GM19397 (cell line): ENCODE measurements at regions not wholly inside any gene's neighbourhood (a gene's known extent, or its start where the extent isn't known, plus 50 kb on each side); places are given as distances from the start of the nearest gene placed in this dataset.

Experiments used
- ATAC-seq: cut with Tn5 transposase; IDR thresholded peaks from one replicate; pipeline ENCODE4 v1.9.1; 2021; ENCODE audit warnings: mild to moderate bottlenecking, moderate library complexity; ENCODE audit not compliant: unreplicated experiment

GRCh38 chr17:77358801-77359200 lies 218.0 kb downstream of the SEC14L1 start:
- ATAC-seq, result no peak

GRCh38 chr17:77359236-77359635 lies 218.5 kb downstream of the SEC14L1 start:
- ATAC-seq, result no peak

GRCh38 chr17:77361986-77362620 lies 221.3 kb downstream of the SEC14L1 start:
- ATAC-seq, result no peak

DNA sequence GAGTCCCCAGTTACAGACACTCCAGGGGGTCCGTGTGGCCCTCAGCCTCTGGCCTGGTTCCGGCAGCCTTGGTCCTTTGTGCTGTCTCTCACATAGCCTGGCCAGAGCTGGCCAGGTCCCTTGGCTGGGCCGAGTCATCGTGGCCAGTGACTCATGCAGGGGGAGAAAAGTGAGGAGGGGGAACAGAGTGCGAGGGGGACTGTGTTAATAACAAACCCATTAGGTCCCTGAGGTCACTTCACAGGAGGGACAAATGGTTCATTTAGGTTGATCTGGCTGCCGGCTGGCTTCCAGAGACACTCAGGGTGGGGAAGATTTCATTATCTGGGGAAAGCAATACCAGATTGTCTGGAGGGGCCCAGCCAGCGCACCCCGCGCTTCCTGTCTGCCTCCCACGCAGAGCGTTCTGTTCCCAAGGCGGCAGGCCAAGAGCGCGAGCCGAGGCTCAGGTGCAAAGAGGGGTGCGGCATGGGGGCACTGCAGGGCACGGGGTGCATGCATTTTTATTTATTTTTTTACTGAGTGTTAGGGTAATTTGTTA lies 223.1 kb downstream of the SEC14L1 start:
- ATAC-seq, result no peak

DNA sequence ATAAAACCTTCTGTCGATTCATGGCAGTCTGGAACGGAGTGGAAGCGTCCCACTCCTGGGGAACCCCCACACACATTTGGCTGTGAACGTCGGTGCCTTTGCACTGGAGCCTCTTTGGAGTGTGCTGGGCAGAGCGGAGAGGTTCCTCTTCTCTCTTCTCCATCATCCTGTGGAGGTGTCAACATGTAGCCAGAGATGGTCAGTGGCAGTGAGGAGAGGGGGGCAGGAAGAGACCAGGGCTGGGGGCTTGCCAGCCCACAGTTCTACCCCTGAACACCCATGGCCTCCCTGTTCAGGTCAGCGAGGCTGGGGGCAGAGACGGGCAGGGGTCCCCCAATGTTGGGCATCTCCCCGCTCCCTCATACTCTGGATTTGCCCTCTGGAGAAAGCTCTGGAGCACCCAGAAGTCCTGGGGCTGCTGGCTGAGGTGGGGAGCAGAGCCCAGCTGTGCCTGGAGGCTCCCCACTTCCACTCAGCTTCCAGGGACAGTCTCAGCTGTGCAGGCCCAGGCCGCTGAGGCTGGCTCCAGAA lies 223.7 kb downstream of the SEC14L1 start:
- ATAC-seq, result no peak

DNA sequence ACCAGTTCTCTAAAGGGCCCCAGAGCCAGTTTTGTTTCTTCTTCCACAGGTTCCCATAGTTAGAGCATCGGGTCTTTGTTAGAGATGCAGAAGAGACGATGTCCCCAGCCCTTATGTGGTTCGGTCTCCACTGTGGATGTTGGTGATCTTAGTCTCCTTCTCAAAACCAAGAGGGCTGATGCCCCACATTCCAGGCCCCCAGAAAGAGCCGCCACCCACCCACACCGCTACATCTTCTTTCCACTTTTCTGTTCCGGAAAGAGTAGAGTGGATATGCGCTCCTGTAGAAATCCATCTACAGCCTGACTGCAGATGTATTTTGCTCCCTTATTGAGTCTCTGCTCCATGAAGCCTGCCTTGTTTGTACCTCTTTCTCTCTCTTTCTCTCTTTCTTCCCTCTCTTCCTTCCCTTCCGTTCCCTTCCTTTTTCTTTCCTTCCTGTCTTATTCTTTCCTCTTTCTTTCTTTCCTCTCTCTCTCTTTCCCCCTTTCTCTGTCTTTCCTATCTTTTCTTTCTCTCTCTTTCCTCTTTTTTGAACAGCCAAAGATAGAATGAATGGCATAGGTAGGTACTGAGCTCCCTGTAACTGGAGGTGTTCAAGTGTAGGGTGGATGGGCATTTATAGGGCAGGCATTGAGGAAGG lies 224.3 kb downstream of the SEC14L1 start:
- no peak for ATAC-seq

GRCh38 chr17:77365584-77366186 lies 224.9 kb downstream of the SEC14L1 start:
- no peak for ATAC-seq

DNA sequence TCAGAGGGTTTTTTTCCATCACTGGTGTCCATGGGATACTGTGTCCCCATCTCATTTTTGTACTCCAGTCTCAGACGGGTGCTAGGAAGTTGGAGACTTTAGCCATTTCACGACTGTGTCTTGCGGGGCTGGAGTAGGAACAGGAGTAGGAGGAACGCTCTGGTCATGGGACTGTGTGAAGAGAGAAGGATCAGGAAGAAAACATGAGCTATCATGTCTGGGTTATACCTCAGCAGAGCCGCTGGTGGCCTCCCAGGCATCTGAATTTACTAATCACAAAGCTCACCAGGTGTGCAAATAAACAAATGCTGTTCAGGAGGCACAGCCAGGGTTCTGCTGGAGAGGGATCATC lies 225.4 kb downstream of the SEC14L1 start:
- ATAC-seq, result no peak

DNA sequence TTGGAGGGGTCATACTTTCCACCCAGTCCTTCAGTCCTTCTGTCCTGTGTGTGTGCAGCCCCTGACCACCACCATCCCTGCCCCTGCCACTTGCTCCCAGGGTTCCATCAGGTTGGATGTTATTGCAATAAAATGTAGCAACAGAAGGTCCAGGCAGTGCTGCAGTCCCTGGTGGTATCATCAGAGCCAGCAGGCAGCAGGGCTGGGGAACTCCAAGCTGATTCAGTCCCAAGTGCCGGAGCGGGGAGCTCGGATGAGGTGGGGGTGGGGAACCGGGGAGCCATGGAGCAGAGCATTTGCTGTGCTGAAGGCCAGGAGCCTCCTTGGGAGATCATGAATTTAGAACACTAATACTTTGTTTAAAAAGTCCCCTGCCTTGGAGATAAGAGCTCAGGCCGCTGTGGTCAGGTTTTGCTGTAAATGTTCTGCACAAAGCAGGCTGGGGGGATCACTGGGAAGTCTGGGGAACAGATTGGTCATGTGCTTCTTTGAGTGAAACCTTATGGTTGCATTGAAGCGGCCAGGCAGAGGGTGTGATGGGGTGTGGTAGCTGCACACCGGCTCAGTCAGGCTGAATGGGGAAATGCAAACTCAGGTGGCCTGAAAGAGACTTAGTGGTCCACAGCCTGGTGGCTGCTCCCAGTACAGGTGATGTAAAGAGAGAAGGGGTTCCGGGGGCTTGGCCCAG lies 225.9 kb downstream of the SEC14L1 start:
- no peak for ATAC-seq

DNA sequence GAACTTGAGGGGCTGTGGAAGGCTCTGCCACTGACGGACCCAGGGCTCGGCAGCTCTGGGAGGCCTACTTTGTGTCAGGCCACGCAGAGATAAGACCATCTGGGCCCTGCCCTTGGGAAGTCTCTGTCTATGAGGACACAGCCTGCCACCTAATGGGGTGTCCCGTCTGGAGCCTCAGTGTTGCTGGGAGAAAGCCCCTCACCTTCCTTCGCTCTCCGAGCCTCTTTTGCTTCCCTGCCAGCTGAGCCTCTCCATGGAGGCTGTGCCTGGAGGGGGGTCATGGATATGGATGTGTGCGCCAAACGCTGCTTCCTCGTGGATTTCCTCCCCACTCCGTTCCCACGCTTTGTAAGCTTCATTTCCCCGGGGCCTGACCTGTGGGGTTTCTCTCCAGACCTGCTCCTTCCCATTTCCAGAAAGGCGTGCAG lies 228.8 kb downstream of the SEC14L1 start:
- no peak for ATAC-seq

DNA sequence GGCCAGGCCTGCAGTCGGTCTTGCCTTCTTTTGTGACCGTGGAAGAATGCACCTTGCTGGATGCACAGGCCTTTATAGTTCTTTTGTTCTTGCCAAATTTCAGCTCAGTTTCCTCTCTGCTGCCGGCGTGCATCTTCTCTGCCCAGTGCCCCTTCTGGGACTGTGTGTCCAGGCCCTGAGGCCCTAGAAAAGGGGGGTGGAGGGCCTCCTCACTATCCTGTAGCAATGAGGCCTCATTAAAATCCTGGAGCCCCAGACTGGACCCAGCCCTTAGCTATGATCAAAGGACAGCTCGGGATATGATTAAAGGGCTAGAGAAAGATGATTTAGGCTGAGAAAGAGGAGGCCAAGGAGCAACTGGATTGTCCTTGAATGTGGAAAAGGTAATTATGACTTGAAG lies 229.8 kb downstream of the SEC14L1 start:
- ATAC-seq, result no peak

GRCh38 chr17:77371117-77371887 lies 230.5 kb downstream of the SEC14L1 start:
- no peak for ATAC-seq

DNA sequence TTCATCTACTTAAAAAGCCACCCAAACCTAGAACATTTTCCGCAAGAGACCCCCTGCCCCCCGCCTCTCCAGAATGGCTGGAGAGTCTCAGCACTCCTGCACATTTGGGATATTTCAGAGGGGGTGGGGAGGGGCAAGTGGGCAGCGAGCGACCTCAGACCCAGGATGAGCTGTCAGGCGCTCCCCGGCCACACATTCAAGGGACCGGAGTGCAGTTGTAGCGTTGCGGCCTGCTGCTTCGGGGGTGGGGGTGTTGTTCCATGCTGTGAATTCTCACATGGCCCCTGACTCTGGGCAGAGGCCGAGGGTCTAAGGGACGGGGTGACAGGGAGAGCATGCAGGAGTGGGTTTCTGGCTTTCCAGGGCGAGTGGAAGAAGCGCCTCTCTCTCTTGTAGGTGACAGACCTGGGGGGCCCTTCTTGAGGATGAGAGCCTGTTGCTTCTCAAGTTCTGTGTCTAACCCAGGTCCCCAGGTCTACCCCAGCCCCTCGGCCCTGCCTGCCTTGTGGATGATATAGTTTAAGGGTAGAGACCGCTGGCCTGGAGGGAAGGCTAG lies 231.2 kb downstream of the SEC14L1 start:
- no peak for ATAC-seq

DNA sequence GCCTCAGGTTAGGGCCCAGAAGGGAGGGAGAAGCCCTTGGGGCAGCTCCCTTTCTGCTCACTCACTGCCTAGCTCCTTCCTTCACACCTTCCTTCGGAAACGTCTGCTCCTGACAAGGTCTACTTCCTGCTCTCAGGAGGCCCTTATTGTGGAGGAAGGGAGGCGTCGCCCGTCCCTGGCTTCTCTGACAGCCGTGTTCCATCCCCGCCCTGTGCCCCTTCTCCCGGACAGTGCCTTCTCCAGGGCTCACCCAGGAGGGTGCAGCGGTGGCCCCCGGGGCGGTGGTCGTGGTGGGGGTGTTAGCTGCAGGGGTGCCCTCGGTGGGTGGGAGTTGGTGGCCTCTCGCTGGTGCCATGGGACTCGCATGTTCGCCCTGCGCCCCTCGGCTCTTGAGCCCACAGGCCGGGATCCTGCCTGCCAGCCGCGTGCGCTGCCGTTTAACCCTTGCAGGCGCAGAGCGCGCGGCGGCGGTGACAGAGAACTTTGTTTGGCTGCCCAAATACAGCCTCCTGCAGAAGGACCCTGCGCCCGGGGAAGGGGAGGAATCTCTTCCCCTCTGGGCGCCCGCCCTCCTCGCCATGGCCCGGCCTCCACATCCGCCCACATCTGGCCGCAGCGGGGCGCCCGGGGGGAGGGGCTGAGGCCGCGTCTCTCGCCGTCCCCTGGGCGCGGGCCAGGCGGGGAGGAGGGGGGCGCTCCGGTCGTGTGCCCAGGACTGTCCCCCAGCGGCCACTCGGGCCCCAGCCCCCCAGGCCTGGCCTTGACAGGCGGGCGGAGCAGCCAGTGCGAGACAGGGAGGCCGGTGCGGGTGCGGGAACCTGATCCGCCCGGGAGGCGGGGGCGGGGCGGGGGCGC lies 231.9 kb downstream of the SEC14L1 start:
- peak; percentile 59 for ATAC-seq

DNA sequence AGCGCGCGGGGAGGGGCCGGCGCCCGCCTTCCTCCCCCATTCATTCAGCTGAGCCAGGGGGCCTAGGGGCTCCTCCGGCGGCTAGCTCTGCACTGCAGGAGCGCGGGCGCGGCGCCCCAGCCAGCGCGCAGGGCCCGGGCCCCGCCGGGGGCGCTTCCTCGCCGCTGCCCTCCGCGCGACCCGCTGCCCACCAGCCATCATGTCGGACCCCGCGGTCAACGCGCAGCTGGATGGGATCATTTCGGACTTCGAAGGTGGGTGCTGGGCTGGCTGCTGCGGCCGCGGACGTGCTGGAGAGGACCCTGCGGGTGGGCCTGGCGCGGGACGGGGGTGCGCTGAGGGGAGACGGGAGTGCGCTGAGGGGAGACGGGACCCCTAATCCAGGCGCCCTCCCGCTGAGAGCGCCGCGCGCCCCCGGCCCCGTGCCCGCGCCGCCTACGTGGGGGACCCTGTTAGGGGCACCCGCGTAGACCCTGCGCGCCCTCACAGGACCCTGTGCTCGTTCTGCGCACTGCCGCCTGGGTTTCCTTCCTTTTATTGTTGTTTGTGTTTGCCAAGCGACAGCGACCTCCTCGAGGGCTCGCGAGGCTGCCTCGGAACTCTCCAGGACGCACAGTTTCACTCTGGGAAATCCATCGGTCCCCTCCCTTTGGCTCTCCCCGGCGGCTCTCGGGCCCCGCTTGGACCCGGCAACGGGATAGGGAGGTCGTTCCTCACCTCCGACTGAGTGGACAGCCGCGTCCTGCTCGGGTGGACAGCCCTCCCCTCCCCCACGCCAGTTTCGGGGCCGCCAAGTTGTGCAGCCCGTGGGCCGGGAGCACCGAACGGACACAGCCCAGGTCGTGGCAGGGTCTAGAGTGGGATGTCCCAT lies 232.8 kb downstream of the SEC14L1 start:
- peak; percentile 23 for ATAC-seq

GRCh38 chr17:77374170-77374936 lies 233.6 kb downstream of the SEC14L1 start:
- ATAC-seq, result no peak

- ATAC-seq, result no peak
Measured at GRCh38 chr17:77375108-77375916, 234.5 kb downstream of the SEC14L1 start.
